ENCODE measurements at regions not wholly inside any gene's neighbourhood (a gene's known extent, or its start where the extent isn't known, plus 50 kb on each side); places are given as distances from the start of the nearest gene placed in this dataset.

GRCh38 chr2:47262657-47263056, 86.3 kb upstream of the CALM2 start:
- Histone ChIP-seq H3K4me2 (replicated peaks; ENCODE audit: extremely low read depth, low read length, poor library complexity, severe bottlenecking) (no peak overlapping the region), H3K9ac (ENCODE audit: insufficient read depth, low read length, poor library complexity, severe bottlenecking) (no peak overlapping the region), H2AFZ (ENCODE audit: insufficient read depth, low read depth, low read length, poor library complexity, severe bottlenecking) (no peak overlapping the region), H3K36me3 (replicated peaks in 1 of 2; ENCODE audit: control insufficient read depth in 1 of 2, insufficient read depth in 2 of 2, low read length in 2 of 2) (no peaks in the 10 kb centered on the region), H3K4me1 (ENCODE audit: control insufficient read depth in 1 of 2, insufficient read depth in 2 of 2, low read length in 2 of 2) (peaks cover 2 to 8% of the 10 kb centered on the region in 2 donors), H3K9me3 (replicated peaks in 1 of 2; ENCODE audit: control insufficient read depth in 1 of 2, insufficient read depth in 1 of 2, low read length in 2 of 2) (no peaks in the 10 kb centered on the region), H3K79me2 (ENCODE audit: insufficient read depth, low read length) (no peaks in the 10 kb centered on the region), H3K4me3 (replicated peaks in 1 of 3; ENCODE audit: low read depth in 2 of 3, low read length in 3 of 3) (no peak overlapping the region), H3K27ac (ENCODE audit: low read depth in 1 of 2, low read length in 2 of 2) (no peak overlapping the region), H3K27me3 (ENCODE audit: control insufficient read depth in 2 of 2, insufficient read depth in 2 of 2, low read length in 2 of 2) (no peaks in the 10 kb centered on the region), H4K20me1 (ENCODE audit: insufficient read depth, low read length) (no peaks in the 10 kb centered on the region)
- no peak for TF ChIP-seq CTCF (IDR thresholded peaks at IDR 0.05)
- peaks cover 0 to 6% (median 3%) of the 10 kb centered on the region in 7 donors for H3K9me3 Mint-ChIP-seq
- H3K4me3 Mint-ChIP-seq, result no peak overlapping the region
- H3K27me3 Mint-ChIP-seq (ENCODE audit: low read depth in 3 of 3), result peaks cover 1 to 6% (median 3%) of the 10 kb centered on the region in 3 donors
- no peaks in the 10 kb centered on the region for H3K36me3 Mint-ChIP-seq
- intact Hi-C loops (cut with micrococcal nuclease), result no loop called here
- H3K4me1 Mint-ChIP-seq, result peaks cover 16% of the 10 kb centered on the region
- DNase-seq, result no peak
- WGBS (ENCODE audit: insufficient coverage), result 100% methylated on average over 2 of the region's 5 CpGs
- no peak overlapping the region for H3K27ac Mint-ChIP-seq

- WGBS (ENCODE audit: insufficient coverage), result 90% methylated on average over 2 of the region's 3 CpGs
- Mint-ChIP-seq H3K27ac (peak overlapping the region in 1 of 7 donors; percentile 49), H3K36me3 (no peaks in the 10 kb centered on the region), H3K27me3 (ENCODE audit: low read depth in 3 of 3) (peaks cover 1 to 5% (median 3%) of the 10 kb centered on the region in 3 donors), H3K4me3 (no peak overlapping the region), H3K9me3 (peaks cover 0 to 6% (median 3%) of the 10 kb centered on the region in 7 donors), H3K4me1 (peaks cover 15% of the 10 kb centered on the region)
- no peak for DNase-seq
- H3K4me3 ChIP-seq (replicated peaks in 1 of 3; ENCODE audit: low read depth in 2 of 3, low read length in 3 of 3), result no peak overlapping the region
- intact Hi-C loops (cut with micrococcal nuclease), result no loop called here
- H3K4me2 ChIP-seq (replicated peaks; ENCODE audit: extremely low read depth, low read length, poor library complexity, severe bottlenecking), result no peak overlapping the region
- no peak overlapping the region for H2AFZ ChIP-seq (ENCODE audit: insufficient read depth, low read depth, low read length, poor library complexity, severe bottlenecking)
- no peaks in the 10 kb centered on the region for H3K27me3 ChIP-seq (ENCODE audit: control insufficient read depth in 2 of 2, insufficient read depth in 2 of 2, low read length in 2 of 2)
- TF ChIP-seq CTCF (IDR thresholded peaks at IDR 0.05), result no peak
- H3K9ac ChIP-seq (ENCODE audit: insufficient read depth, low read length, poor library complexity, severe bottlenecking), result no peak overlapping the region
- peaks cover 2 to 8% of the 10 kb centered on the region in 2 donors for H3K4me1 ChIP-seq (ENCODE audit: control insufficient read depth in 1 of 2, insufficient read depth in 2 of 2, low read length in 2 of 2)
- H4K20me1 ChIP-seq (ENCODE audit: insufficient read depth, low read length), result no peaks in the 10 kb centered on the region
- no peaks in the 10 kb centered on the region for H3K36me3 ChIP-seq (replicated peaks in 1 of 2; ENCODE audit: control insufficient read depth in 1 of 2, insufficient read depth in 2 of 2, low read length in 2 of 2)
- H3K9me3 ChIP-seq (replicated peaks in 1 of 2; ENCODE audit: control insufficient read depth in 1 of 2, insufficient read depth in 1 of 2, low read length in 2 of 2), result no peaks in the 10 kb centered on the region
- H3K79me2 ChIP-seq (ENCODE audit: insufficient read depth, low read length), result no peaks in the 10 kb centered on the region
- no peak overlapping the region for H3K27ac ChIP-seq (ENCODE audit: low read depth in 1 of 2, low read length in 2 of 2)
These were observed 84.7 kb upstream of the CALM2 start for GRCh38 chr2:47260971-47261370.

Data from CD14-positive monocyte (primary cell).